Astrocyte of the hippocampus (primary cell): ENCODE measurements at regions not wholly inside any gene's neighbourhood (a gene's known extent, or its start where the extent isn't known, plus 50 kb on each side); places are given as distances from the start of the nearest gene placed in this dataset.

Source experiments
- DNase-seq: peaks from one replicate; pipeline ENCODE4 v3.0.0; 2011; ENCODE audit warnings: low read depth, low spot score

- DNase-seq, result no peak
Measured at GRCh38 chr5:87136096-87136495, 131.6 kb upstream of the RASA1 start.

- no peak for DNase-seq
Measured at GRCh38 chr5:87136733-87137132, 130.9 kb upstream of the RASA1 start.

- no peak for DNase-seq
Measured at GRCh38 chr5:87137283-87137682, 130.4 kb upstream of the RASA1 start.

GRCh38 chr5:87138091-87138805 is 129.4 kb upstream of the RASA1 start:
- DNase-seq, result no peak

- no peak for DNase-seq
Measured at GRCh38 chr5:87139795-87140194, 127.9 kb upstream of the RASA1 start.

GRCh38 chr5:87141544-87141943 is 126.1 kb upstream of the RASA1 start:
- DNase-seq, result no peak

- DNase-seq, result peak; percentile 70
Measured at GRCh38 chr5:87145853-87146252, 121.8 kb upstream of the RASA1 start.

- no peak for DNase-seq
Measured at GRCh38 chr5:87147441-87147840, 120.2 kb upstream of the RASA1 start.

GRCh38 chr5:87150630-87151029 is 117.1 kb upstream of the RASA1 start:
- no peak for DNase-seq

- DNase-seq, result peak; percentile 75
Measured at GRCh38 chr5:87151547-87151946, 116.1 kb upstream of the RASA1 start.

- DNase-seq, result no peak
Measured at GRCh38 chr5:87152886-87153285, 114.8 kb upstream of the RASA1 start.

- no peak for DNase-seq
Measured at GRCh38 chr5:87154191-87154590, 113.5 kb upstream of the RASA1 start.

- DNase-seq, result no peak
Measured at GRCh38 chr5:87155106-87155505, 112.6 kb upstream of the RASA1 start.

GRCh38 chr5:87156631-87157030 is 111.1 kb upstream of the RASA1 start:
- DNase-seq, result no peak

GRCh38 chr5:87164409-87164808 is 103.3 kb upstream of the RASA1 start:
- no peak for DNase-seq

- no peak for DNase-seq
Measured at GRCh38 chr5:87169300-87169991, 98.2 kb upstream of the RASA1 start.

- no peak for DNase-seq
Measured at GRCh38 chr5:87170799-87171198, 96.9 kb upstream of the RASA1 start.

- DNase-seq, result no peak
Measured at GRCh38 chr5:87182649-87183048, 85.0 kb upstream of the RASA1 start.

GRCh38 chr5:87183896-87184295 is 83.8 kb upstream of the RASA1 start:
- DNase-seq, result no peak

GRCh38 chr5:87184605-87185004 is 83.1 kb upstream of the RASA1 start:
- no peak for DNase-seq

GRCh38 chr5:87185838-87186237 is 81.8 kb upstream of the RASA1 start:
- DNase-seq, result no peak

GRCh38 chr5:87188391-87188790 is 79.3 kb upstream of the RASA1 start:
- no peak for DNase-seq

- no peak for DNase-seq
Measured at GRCh38 chr5:87190041-87190440, 77.6 kb upstream of the RASA1 start.
